HepG2 (cell line): ENCODE measurements at regions not wholly inside any gene's neighbourhood (a gene's known extent, or its start where the extent isn't known, plus 50 kb on each side); places are given as distances from the start of the nearest gene placed in this dataset.

ENCODE experiments used
- ATAC-seq: fragments of 200-7000 bp; cut with Tn5 transposase; 3 replicates; pipeline ENCODE4 v1.9.1; 2020; ENCODE audit warnings: mild to moderate bottlenecking, moderate library complexity
- BruUV-seq: library from RNA; stranded (reverse); fragments of 400-500 nt; replicated peaks from 2 replicates; lab custom pipeline; 2021; lab: Mats Ljungman, UMichigan
- CTCF ChIA-PET: fragments of 300-600 bp; formaldehyde crosslinking; extraction: SDS; loops from one replicate; lab custom pipeline; 2021; ENCODE audit warnings: low total read pairs, inconsistent platforms, low intra/inter-chr PET ratio; lab: Yijun Ruan, JAX
- POLR2A ChIA-PET: fragments of 350-600 bp; sonication (Branson Sonifier 250); formaldehyde crosslinking; loops from one replicate; lab custom pipeline; 2020; ENCODE audit warnings: antibody characterized with exemption, inconsistent platforms; lab: Yijun Ruan, JAX
- DNase-seq: peaks from one replicate; pipeline ENCODE4 v3.0.0-alpha.2; 2015; ENCODE audit warnings: low spot score
- FAIRE-seq: peaks from 3 replicates; lab custom pipeline; 2011; peaks lifted over from hg19 to GRCh38; lab: Jason Lieb, UNC
- H2AFZ ChIP-seq: one replicate; pipeline ENCODE4 v1.6.1; 2011; ENCODE audit warnings: low read length, inconsistent platforms
- H3K27ac ChIP-seq: fragments of 300-600 bp; 3 replicates; pipeline ENCODE4 v1.8.0; 2011; ENCODE audit warnings: mixed run types, mild to moderate bottlenecking, mixed read lengths, low read length, inconsistent platforms; ENCODE audit not compliant: insufficient read depth; ENCODE audit errors: extremely low read length
- H3K27me3 ChIP-seq, 2 experiments: fragments of 200-600 bp in 1 of 2; 2 replicates in 1 of 2; 3 replicates in 1 of 2; pipeline versions ENCODE4 v1.6.0 to v1.8.0; 2011; ENCODE audit warnings: low read length in 2 of 2, mild to moderate bottlenecking in 2 of 2, moderate library complexity in 2 of 2, inconsistent platforms in 1 of 2; ENCODE audit not compliant: insufficient read depth in 2 of 2, control insufficient read depth in 1 of 2
- H3K36me3 ChIP-seq, 2 experiments: fragments of 200-600 bp in 1 of 2; replicated peaks in 1 of 2; 2 replicates in 1 of 2; 3 replicates in 1 of 2; pipeline versions ENCODE4 v1.5.1 to v1.8.0; 2011; ENCODE audit warnings: low read length in 2 of 2, inconsistent platforms in 1 of 2; ENCODE audit not compliant: insufficient read depth in 2 of 2, control insufficient read depth in 1 of 2
- H3K4me1 ChIP-seq: 2 replicates; pipeline ENCODE4 v1.5.1; 2012; ENCODE audit warnings: low read length, inconsistent platforms; ENCODE audit not compliant: insufficient read depth
- H3K4me2 ChIP-seq: 2 replicates; pipeline ENCODE4 v1.6.0; 2011; ENCODE audit warnings: low read depth, low read length, inconsistent platforms
- H3K4me3 ChIP-seq, 3 experiments: fragments of 200-600 bp in 1 of 3; sonication (generic), shearing (Covaris generic) in 1 of 3; replicated peaks in 1 of 3; 2 replicates each; pipeline ENCODE4 v1.5.1; 2011 to 2016; ENCODE audit warnings: low read length in 3 of 3, inconsistent platforms in 2 of 3, low read depth in 2 of 3, mild to moderate bottlenecking in 2 of 3, control low read depth in 1 of 3, mixed read lengths in 1 of 3; ENCODE audit not compliant: insufficient read depth in 1 of 3
- H3K79me2 ChIP-seq: one replicate; pipeline ENCODE4 v1.6.1; 2011; ENCODE audit warnings: low read length, inconsistent platforms; ENCODE audit not compliant: insufficient read depth
- H3K9ac ChIP-seq: 2 replicates; pipeline ENCODE4 v1.6.0; 2011; ENCODE audit warnings: mild to moderate bottlenecking, low read depth, low read length, inconsistent platforms; ENCODE audit not compliant: insufficient read depth
- H3K9me3 ChIP-seq: 2 replicates; pipeline ENCODE4 v1.5.1; 2012; ENCODE audit warnings: mild to moderate bottlenecking, low read length
- H4K20me1 ChIP-seq: 2 replicates; pipeline ENCODE4 v1.6.0; 2011; ENCODE audit warnings: inconsistent platforms, mild to moderate bottlenecking, low read length, moderate library complexity; ENCODE audit not compliant: insufficient read depth
- ATF1 ChIP-seq: IDR thresholded peaks from 2 replicates; pipeline ENCODE4 v1.6.1; 2016; ENCODE audit warnings: mild to moderate bottlenecking, control low read depth
- BRCA1 ChIP-seq: sonication (generic); formaldehyde crosslinking; IDR thresholded peaks from 2 replicates; pipeline ENCODE4 v1.4.0; 2020; ENCODE audit warnings: missing genetic modification reagents
- ELF1 ChIP-seq: sonication (generic); formaldehyde crosslinking; IDR thresholded peaks from 2 replicates; pipeline ENCODE4 v1.4.0; 2020; ENCODE audit warnings: missing genetic modification reagents
- JUND ChIP-seq: sonication (generic); formaldehyde crosslinking; IDR thresholded peaks from 2 replicates; pipeline ENCODE4 v1.8.0; 2022; ENCODE audit warnings: mild to moderate bottlenecking, missing genetic modification reagents
- MBD4 ChIP-seq: IDR thresholded peaks from 2 replicates; pipeline ENCODE4 v1.6.1; 2012; ENCODE audit warnings: low read length, inconsistent platforms, borderline replicate concordance
- ZKSCAN1 ChIP-seq: fragments of 150-350 bp; IDR thresholded peaks from 2 replicates; pipeline ENCODE4 v1.6.1; 2014; ENCODE audit warnings: low read length
- ZNF468 ChIP-seq: sonication (generic); formaldehyde crosslinking; IDR thresholded peaks from 2 replicates; pipeline ENCODE4 v1.8.0; 2022; ENCODE audit warnings: mild to moderate bottlenecking, moderate library complexity, missing genetic modification reagents
- ZNF616 ChIP-seq: sonication (generic); formaldehyde crosslinking; IDR thresholded peaks from 2 replicates; pipeline ENCODE4 v1.5.0; 2020; ENCODE audit warnings: low read depth, mild to moderate bottlenecking, missing genetic modification reagents
- WGBS: methylation state at CpG from one replicate; pipeline ENCODE4 v1.1.6; 2017; ENCODE audit warnings: low lambda C conversion rate; 5-methylcytosine and 5-hydroxymethylcytosine counted together
- in situ Hi-C: cut with HindIII; loops from 2 replicates; pipeline ENCODE4 v1.10.0; 2017; ENCODE audit warnings: low pct_unique_long_range_greater_than_20kb; ENCODE audit not compliant: extremely low pct_ligation_motif_present
- intact Hi-C: fragments of 100-400 bp; cut with micrococcal nuclease; formaldehyde crosslinking; loops from one replicate; pipeline ENCODE4 v1.10.0; 2022; ENCODE audit not compliant: unreplicated experiment
- TF ChIP-seq, protein P1 (sequence below): IDR thresholded peaks from 2 replicates; pipeline ENCODE4 v1.6.1; 2018; ENCODE audit warnings: missing genetic modification reagents, mild to moderate bottlenecking, missing compliant biosample characterization
- TF ChIP-seq, protein P2 (sequence below): sonication (generic); formaldehyde crosslinking; IDR thresholded peaks from 2 replicates; pipeline ENCODE4 v1.4.0; 2020; ENCODE audit warnings: mild to moderate bottlenecking, missing genetic modification reagents, borderline replicate concordance
- TF ChIP-seq, protein P3 (sequence below): sonication (generic); formaldehyde crosslinking; IDR thresholded peaks from 2 replicates; pipeline ENCODE4 v1.4.0; 2020; ENCODE audit warnings: missing genetic modification reagents
- TF ChIP-seq, protein P4 (sequence below), 2 experiments: fragments of 450-650 bp in 1 of 2; sonication (generic) in 1 of 2; formaldehyde crosslinking; IDR thresholded peaks; 2 replicates each; pipeline versions ENCODE4 v1.5.0 to v1.8.0; 2020 to 2022; ENCODE audit warnings: mild to moderate bottlenecking in 1 of 2, missing genetic modification reagents in 1 of 2
- TF ChIP-seq, protein P5 (sequence below): sonication (generic); formaldehyde crosslinking; IDR thresholded peaks from 2 replicates; pipeline ENCODE4 v1.4.0; 2020; ENCODE audit warnings: missing genetic modification reagents
- TF ChIP-seq, protein P6 (sequence below): sonication (generic); formaldehyde crosslinking; IDR thresholded peaks from 2 replicates; pipeline ENCODE4 v1.8.0; 2022; ENCODE audit warnings: missing genetic modification reagents, mild to moderate bottlenecking, borderline replicate concordance
- TF ChIP-seq, protein P7 (sequence below): sonication (generic); formaldehyde crosslinking; IDR thresholded peaks from 2 replicates; pipeline ENCODE4 v1.5.0; 2020; ENCODE audit warnings: missing genetic modification reagents
- TF ChIP-seq, protein P8 (sequence below): IDR thresholded peaks from 2 replicates; pipeline ENCODE4 v1.6.1; 2016; ENCODE audit warnings: missing compliant biosample characterization, missing genetic modification reagents, borderline replicate concordance

DNA sequence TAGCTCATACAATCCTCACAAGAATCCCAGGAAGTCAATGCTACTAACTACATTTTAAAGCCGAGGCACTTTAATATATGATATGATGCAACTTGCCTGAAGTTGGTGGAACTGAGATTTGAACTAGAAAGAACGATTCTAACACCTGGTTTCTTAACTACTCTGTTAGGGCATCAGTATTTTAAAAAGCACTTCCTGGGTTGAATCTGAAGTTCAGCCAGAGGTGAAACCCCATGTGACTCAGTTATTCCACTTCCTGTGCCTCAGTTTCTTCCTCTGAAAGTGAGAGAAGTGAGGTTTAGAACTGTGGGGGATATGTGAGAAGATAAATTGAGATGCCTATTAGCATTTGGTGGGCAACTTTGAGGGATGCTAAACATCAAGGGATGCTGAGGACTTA lies 129.4 kb upstream of the ANKFN1 start:
- CTCF ChIA-PET: no interaction called here

More for the DNA sequence above, 129.4 kb upstream of the ANKFN1 start:
- Histone ChIP-seq H3K9ac (no peak overlapping the region), H3K36me3 (no peaks in the 10 kb centered on the region), H3K79me2 (no peaks in the 10 kb centered on the region), H3K27ac (no peak overlapping the region), H3K27me3 (no peaks in the 10 kb centered on the region; a peak in 1 of 5 replicates), H3K9me3 (no peaks in the 10 kb centered on the region), H3K4me1 (no peaks in the 10 kb centered on the region), H2AFZ (no peak overlapping the region), H3K4me3 (no peak overlapping the region), H4K20me1 (no peaks in the 10 kb centered on the region), H3K4me2 (no peak overlapping the region)
- POLR2A ChIA-PET: no interaction called here
- intact Hi-C loops: no loop called here
- FAIRE-seq (no peak), ATAC-seq (no peak), DNase-seq (no peak)
- in situ Hi-C loops: no loop called here
- TF ChIP-seq, protein P1, sequence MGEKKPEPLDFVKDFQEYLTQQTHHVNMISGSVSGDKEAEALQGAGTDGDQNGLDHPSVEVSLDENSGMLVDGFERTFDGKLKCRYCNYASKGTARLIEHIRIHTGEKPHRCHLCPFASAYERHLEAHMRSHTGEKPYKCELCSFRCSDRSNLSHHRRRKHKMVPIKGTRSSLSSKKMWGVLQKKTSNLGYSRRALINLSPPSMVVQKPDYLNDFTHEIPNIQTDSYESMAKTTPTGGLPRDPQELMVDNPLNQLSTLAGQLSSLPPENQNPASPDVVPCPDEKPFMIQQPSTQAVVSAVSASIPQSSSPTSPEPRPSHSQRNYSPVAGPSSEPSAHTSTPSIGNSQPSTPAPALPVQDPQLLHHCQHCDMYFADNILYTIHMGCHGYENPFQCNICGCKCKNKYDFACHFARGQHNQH (CRISPR knock-in tag): no peak
- TF ChIP-seq, protein P2, sequence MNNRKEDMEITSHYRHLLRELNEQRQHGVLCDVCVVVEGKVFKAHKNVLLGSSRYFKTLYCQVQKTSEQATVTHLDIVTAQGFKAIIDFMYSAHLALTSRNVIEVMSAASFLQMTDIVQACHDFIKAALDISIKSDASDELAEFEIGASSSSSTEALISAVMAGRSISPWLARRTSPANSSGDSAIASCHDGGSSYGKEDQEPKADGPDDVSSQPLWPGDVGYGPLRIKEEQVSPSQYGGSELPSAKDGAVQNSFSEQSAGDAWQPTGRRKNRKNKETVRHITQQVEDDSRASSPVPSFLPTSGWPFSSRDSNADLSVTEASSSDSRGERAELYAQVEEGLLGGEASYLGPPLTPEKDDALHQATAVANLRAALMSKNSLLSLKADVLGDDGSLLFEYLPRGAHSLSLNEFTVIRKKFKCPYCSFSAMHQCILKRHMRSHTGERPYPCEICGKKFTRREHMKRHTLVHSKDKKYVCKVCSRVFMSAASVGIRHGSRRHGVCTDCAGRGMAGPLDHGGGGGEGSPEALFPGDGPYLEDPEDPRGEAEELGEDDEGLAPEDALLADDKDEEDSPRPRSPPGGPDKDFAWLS (CRISPR knock-in tag): no peak
- TF ChIP-seq MBD4 (no peak), ELF1 (CRISPR knock-in tag) (no peak), ZKSCAN1 (no peak), BRCA1 (no peak), ZNF468 (CRISPR knock-in tag) (no peak), JUND (no peak), ATF1 (no peak), ZNF616 (no peak)
- TF ChIP-seq, protein P3, sequence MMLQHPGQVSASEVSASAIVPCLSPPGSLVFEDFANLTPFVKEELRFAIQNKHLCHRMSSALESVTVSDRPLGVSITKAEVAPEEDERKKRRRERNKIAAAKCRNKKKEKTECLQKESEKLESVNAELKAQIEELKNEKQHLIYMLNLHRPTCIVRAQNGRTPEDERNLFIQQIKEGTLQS (CRISPR knock-in tag): no peak
- TF ChIP-seq, protein P4, sequence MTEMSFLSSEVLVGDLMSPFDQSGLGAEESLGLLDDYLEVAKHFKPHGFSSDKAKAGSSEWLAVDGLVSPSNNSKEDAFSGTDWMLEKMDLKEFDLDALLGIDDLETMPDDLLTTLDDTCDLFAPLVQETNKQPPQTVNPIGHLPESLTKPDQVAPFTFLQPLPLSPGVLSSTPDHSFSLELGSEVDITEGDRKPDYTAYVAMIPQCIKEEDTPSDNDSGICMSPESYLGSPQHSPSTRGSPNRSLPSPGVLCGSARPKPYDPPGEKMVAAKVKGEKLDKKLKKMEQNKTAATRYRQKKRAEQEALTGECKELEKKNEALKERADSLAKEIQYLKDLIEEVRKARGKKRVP (CRISPR knock-in tag; IDR thresholded peaks at IDR 0.05): no peak
- TF ChIP-seq, protein P5, sequence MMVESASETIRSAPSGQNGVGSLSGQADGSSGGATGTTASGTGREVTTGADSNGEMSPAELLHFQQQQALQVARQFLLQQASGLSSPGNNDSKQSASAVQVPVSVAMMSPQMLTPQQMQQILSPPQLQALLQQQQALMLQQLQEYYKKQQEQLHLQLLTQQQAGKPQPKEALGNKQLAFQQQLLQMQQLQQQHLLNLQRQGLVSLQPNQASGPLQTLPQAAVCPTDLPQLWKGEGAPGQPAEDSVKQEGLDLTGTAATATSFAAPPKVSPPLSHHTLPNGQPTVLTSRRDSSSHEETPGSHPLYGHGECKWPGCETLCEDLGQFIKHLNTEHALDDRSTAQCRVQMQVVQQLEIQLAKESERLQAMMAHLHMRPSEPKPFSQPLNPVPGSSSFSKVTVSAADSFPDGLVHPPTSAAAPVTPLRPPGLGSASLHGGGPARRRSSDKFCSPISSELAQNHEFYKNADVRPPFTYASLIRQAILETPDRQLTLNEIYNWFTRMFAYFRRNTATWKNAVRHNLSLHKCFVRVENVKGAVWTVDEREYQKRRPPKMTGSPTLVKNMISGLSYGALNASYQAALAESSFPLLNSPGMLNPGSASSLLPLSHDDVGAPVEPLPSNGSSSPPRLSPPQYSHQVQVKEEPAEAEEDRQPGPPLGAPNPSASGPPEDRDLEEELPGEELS (CRISPR knock-in tag): no peak
- TF ChIP-seq, protein P6, sequence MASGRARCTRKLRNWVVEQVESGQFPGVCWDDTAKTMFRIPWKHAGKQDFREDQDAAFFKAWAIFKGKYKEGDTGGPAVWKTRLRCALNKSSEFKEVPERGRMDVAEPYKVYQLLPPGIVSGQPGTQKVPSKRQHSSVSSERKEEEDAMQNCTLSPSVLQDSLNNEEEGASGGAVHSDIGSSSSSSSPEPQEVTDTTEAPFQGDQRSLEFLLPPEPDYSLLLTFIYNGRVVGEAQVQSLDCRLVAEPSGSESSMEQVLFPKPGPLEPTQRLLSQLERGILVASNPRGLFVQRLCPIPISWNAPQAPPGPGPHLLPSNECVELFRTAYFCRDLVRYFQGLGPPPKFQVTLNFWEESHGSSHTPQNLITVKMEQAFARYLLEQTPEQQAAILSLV: no peak
- TF ChIP-seq, protein P7, sequence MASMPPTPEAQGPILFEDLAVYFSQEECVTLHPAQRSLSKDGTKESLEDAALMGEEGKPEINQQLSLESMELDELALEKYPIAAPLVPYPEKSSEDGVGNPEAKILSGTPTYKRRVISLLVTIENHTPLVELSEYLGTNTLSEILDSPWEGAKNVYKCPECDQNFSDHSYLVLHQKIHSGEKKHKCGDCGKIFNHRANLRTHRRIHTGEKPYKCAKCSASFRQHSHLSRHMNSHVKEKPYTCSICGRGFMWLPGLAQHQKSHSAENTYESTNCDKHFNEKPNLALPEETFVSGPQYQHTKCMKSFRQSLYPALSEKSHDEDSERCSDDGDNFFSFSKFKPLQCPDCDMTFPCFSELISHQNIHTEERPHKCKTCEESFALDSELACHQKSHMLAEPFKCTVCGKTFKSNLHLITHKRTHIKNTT (CRISPR knock-in tag): no peak
- TF ChIP-seq, protein P8, sequence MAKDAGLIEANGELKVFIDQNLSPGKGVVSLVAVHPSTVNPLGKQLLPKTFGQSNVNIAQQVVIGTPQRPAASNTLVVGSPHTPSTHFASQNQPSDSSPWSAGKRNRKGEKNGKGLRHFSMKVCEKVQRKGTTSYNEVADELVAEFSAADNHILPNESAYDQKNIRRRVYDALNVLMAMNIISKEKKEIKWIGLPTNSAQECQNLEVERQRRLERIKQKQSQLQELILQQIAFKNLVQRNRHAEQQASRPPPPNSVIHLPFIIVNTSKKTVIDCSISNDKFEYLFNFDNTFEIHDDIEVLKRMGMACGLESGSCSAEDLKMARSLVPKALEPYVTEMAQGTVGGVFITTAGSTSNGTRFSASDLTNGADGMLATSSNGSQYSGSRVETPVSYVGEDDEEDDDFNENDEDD (CRISPR knock-in tag): no peak
- BruUV-seq: no TSS peak
- WGBS: 0% methylated on average over 2 of the region's 2 CpGs
